Stimulated activated CD8-positive, alpha-beta memory T cell treated with anti-CD3 and anti-CD28 coated beads, Interleukin-7, amount 100 ng/mL, for 1 hour (primary cell): ENCODE measurements at regions not wholly inside any gene's neighbourhood (a gene's known extent, or its start where the extent isn't known, plus 50 kb on each side); places are given as distances from the start of the nearest gene placed in this dataset.
"Not testable (repeated sequence)": the region's sequence is repeated elsewhere in the genome, so short reads cannot be mapped to it uniquely, and the experiment has no call there.

Source experiments
- DNase-seq, 2 donors: peaks; one replicate each; pipeline ENCODE4 v3.0.0-alpha.2; 2020; ENCODE audit warnings: low read depth in 2 of 2

GRCh38 chr1:149635290-149635899 is 51.7 kb downstream of the PPIAL4C start:
- DNase-seq, result not testable (repeated sequence)

GRCh38 chr1:149636286-149637122 is 52.9 kb downstream of the PPIAL4C start:
- peak; percentile 72 to 74 for DNase-seq

GRCh38 chr1:149638481-149638880 is 54.8 kb downstream of the PPIAL4C start:
- DNase-seq, result not testable (repeated sequence)

- DNase-seq, result not testable (repeated sequence)
These were observed 55.4 kb downstream of the PPIAL4C start for GRCh38 chr1:149638901-149639658.

GRCh38 chr1:149641179-149641578 is 57.5 kb downstream of the PPIAL4C start:
- DNase-seq, result not testable (repeated sequence)

- not testable (repeated sequence) for DNase-seq
These were observed 61.2 kb downstream of the PPIAL4C start for GRCh38 chr1:149644818-149645217.

- DNase-seq, result not testable (repeated sequence)
These were observed 62.8 kb downstream of the PPIAL4C start for GRCh38 chr1:149646360-149647017.

- not testable (repeated sequence) for DNase-seq
These were observed 63.3 kb downstream of the PPIAL4C start for GRCh38 chr1:149647018-149647373.

GRCh38 chr1:149657750-149658149 is 74.1 kb downstream of the PPIAL4C start:
- not testable (repeated sequence) for DNase-seq

GRCh38 chr1:149658175-149658574 is 74.5 kb downstream of the PPIAL4C start:
- DNase-seq, result not testable (repeated sequence)

GRCh38 chr1:149664624-149665023 is 81.0 kb downstream of the PPIAL4C start:
- DNase-seq, result not testable (repeated sequence)

GRCh38 chr1:149665033-149665432 is 81.4 kb downstream of the PPIAL4C start:
- not testable (repeated sequence) for DNase-seq

GRCh38 chr1:149665528-149665927 is 81.9 kb downstream of the PPIAL4C start:
- DNase-seq, result not testable (repeated sequence)

- not testable (repeated sequence) for DNase-seq
These were observed 89.7 kb downstream of the PPIAL4C start for GRCh38 chr1:149673231-149673909.

GRCh38 chr1:149674921-149675320 is 91.3 kb downstream of the PPIAL4C start:
- DNase-seq, result not testable (repeated sequence)

- DNase-seq, result not testable (repeated sequence)
These were observed 93.7 kb downstream of the PPIAL4C start for GRCh38 chr1:149677359-149677758.

- not testable (repeated sequence) for DNase-seq
These were observed 95.8 kb upstream of the FCGR1A start for GRCh38 chr1:149686593-149687238.

GRCh38 chr1:149691399-149691798 is 91.1 kb upstream of the FCGR1A start:
- DNase-seq, result not testable (repeated sequence)

GRCh38 chr1:149692804-149693539 is 89.5 kb upstream of the FCGR1A start:
- not testable (repeated sequence) for DNase-seq

- not testable (repeated sequence) for DNase-seq
These were observed 87.4 kb upstream of the FCGR1A start for GRCh38 chr1:149695066-149695465.
